ENCODE measurements at regions not wholly inside any gene's neighbourhood (a gene's known extent, or its start where the extent isn't known, plus 50 kb on each side); places are given as distances from the start of the nearest gene placed in this dataset.

DNA sequence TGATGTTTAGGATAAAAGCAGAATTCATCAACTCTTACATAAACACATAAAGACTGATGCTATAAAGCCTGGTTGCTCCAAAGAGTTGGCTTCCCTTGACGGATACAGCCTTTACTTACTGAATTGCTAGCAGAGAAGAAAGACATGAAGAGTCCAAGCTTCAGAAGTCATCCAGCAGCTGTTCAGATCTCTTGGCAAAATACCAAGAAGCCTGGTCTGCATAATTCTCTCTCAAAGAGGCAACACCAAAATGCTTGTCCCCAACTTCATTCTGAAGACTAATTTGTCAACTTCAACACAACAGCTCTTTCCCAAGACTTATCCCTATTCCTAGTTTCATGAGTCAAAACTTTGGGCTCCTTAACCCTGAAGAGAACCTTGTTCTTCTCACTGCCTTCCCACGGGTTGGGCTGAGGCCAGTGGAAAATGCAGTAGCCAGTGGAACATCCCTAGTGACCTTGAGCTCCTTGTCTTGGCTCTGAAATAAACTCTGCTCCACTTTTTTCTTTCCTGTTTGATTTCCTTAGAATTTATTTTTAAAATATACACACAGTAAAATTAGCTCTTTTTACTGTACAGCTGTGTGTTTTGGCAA is 119.2 kb upstream of the THBS1 start:
- no peak for ATAC-seq

DNA sequence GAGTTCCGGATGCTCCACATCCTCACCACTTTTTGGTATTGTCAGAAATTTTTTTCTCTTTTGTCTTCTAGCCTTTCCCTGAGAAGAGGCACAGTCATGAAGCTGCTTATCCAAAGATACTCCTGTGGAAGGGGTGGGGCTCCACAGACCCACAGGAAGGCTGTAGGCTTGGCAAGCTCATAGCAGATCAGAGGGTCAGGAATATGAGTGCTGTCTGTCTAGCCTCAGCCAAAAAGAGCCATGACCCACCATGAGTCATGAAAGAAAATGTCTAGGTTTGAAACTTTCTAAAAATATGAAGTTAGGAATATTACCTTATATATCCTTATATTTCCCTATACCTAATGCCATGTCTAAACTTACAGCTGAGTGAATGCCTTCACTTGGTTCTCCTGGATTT is 118.2 kb upstream of the THBS1 start:
- ATAC-seq = no peak

DNA sequence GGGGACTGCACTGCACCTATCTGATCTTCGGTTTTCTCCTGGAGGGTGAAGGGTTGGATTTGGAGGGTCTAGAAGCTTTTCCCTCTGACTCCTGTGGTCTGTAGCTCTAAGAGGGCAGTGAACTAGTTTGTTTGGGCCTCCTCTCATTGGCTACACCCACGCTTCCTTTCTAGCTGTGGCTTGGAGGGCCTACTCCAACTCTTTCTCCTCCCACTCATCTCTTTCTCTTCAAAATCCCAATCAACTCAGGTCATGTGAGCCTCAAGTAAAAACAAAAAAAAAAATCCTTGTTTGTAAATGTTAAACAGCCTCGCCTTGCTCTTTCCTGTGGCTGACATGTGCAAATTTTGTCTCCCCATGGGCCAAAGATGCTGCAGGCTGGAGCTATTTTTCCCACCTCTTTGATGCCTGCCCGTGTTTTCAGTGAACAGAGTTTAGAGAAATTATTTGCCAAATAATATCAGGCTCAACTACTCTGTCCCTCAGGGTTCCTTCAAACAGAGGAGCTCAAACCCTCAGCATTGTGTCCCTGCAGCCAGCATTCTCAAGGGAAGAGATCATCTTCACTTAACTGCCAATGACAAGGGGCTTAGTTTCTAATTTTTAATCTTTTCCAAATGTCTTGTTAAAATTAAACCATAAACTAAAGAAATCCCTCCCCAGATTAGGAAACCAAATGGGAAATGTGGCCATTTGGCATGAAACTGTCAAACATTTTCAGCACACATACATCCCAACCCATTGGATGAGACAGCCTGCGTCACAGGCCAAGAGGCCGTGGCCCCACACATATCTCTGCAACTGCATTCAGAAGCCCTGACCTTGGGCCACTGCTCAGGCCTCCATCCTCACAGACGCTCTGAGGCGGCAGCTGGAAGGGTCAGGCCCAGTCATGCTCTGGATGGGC is 114.8 kb upstream of the THBS1 start:
- no peak for ATAC-seq

DNA sequence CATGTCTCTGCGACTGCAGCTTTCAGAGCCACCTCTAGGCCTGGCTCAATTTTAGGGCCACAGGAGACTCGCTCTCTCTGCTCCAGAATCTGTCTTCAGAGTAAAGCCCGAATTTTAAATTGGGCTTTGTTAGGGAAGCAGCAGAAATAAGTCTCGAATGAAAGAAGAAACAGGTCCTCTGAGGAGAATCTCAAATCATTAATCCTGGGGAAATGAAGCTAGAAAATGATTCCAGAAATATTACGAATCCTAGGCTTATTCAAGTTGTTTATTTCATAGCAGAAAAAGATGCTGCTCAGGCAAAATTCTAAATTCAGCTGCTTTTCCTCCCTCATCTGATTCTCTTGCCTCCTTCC is 114.2 kb upstream of the THBS1 start:
- no peak for ATAC-seq

DNA sequence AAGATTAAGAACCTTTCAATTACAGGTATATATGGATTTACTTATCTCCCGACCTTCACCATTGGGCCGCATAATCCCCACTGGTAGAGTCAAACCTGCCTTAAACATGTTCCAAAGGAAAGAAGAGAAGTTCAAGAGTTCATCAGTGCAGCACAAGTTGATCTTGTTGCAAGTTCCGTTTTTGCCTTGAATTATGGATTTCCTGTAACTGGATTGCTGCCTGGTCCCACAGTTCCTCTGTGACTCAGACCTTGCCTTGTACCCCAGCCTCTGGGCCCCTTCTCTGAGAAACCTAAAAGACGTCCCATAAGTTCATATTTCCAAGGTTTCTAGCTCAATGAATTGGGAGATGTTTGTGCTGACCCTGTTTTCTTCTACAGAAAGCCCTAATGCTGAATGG is 112.5 kb upstream of the THBS1 start:
- ATAC-seq = no peak

DNA sequence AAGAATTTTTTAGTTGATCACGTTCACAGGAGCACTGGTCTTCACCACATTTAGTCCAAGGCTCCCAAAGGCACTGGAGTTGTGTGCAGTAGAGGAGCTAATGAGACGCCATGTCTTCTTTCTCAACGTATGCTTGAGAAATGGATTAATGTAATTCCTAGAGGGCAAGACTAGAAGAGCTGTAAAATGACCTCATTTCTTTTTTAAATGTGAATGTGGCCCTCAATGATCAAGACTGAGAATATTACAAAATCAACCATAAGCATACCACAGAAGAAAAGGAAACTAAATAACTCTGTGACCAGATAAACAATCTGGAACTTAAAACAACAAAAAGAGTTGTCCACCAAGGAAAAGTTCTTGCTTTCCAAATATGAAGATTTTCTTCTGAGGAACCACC is 112.1 kb upstream of the THBS1 start:
- ATAC-seq = no peak

DNA sequence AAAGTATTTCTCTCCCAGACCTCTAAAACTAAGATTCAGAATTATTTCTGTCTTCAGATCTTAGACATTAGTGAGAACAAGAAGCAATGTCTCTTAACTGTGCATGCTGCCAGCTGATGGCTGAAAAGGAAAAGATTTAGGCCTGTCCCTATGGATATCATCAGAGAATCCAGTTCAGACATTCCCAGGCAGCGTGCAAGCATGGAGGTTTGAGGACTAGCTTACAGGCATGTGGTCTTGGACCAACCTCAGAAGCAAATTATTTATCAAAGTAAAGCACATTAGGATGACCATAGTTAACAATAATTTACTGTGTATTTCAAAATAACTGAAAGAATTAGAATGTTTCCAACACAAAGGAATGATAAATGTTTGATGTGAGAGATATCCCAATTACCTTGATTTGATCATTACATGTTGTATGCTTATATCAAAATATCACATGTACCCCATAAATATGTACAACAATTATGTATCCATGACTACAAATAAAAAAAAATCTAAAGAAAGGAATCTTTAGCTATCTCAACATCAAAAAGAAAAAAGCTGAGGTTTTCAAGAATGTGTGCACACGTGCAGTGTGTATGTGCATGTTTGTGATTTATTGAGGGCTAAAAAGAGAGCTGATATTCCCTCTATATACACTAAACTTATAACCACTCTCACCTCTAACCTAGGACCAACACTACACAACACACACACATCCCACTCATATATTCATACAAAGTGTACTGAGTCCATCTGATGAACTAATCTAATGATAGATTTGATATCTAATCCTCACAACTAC is 108.9 kb upstream of the THBS1 start:
- no peak for ATAC-seq

DNA sequence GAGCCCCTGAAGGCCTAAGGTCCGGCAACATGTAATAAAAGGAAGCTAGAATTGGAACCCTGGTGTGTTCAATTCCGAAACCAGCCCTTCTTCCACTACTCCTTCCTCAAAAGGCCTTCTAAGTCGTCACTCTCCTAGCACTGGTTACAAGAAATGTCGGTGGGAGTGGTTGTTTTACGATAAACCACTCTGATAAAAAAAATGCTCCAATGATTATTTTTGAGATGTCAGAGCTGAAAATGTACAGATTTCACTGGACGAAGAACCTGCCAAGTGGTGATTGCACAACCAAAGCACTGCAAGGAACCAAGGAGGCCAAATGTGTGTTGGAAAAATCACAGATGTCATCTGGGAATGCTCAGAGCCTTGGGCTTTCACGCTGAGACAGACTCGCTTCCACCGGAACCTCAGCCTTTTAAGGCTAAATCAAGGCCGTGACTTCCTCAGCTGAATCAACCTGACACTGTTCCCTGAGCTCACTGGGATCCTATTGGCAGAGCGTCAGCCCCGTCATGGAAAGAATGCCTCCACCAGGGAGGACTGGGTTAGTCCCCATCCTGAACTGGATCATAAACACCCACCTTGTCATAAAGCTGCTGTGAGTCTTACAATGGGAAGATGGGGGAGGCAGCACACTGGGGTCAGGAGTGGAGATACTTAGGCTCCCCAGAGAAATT is 108.1 kb upstream of the THBS1 start:
- ATAC-seq = peak; percentile 44

DNA sequence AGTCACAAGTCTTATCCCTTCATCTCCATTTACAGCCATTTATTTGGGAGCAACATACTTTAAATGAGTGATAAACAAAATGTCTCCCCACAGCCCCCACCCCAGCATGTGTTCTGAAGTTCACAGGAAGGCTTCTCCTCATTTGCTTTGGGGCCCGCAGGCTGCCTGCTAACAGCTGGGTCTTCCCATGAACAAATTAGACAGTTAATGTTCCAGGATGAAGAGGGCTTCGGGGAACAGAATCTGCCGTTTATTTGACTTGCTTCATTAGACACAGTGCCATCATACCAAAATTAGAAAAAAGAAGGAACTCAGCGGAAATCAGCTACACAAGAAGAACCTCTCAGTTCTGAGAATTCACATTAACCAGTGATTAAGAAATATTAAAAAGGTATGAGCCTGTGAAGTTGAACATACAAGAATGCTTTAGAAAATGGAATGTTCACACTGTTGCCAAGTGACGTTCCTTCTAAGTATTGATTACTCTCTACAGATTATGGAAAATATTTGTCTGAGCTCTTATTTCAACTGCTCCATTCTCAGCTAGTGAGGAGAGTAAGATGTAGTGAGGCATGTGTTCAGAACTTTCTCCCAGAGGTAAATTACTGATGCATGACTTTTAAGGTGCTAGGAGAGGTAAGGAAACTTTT is 107.5 kb upstream of the THBS1 start:
- no peak for ATAC-seq

DNA sequence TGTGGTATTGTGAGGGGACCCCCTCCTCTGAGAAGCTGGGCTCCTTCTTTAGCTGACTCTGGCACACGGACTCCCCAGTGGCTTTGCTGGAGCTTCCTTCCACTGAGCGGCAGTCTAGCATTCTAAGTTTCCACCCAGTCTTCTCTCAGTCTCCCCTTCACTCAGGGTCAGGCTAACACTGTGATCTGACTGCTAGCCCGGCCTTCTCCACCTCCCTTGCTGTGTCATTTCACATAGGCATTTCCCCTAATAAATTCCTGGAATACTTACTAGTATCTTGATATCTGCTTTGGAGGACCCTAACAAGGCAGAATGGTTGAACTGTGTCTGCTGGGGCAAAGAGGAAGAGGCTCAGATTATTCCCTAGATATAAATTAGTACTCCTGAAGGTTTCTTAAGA is 106.2 kb upstream of the THBS1 start:
- no peak for ATAC-seq

DNA sequence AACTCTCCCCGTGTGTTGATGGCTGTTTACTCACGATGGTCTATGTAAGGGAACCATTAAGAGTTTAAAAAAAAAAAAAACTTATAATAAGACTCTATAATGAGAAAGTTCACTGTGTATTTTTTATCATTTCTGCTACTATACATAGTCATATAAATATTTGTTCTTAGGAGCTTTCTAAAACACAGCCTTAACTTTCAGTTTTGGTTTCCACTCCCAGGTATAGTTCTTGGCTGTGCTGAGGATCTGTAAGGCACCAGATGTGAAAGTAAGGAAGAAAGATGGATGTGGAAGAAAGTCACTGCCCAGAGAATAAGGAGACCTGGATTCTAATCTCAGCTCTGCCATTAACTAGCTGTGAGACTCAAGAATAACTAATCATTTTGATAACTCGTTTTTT is 101.9 kb upstream of the THBS1 start:
- no peak for ATAC-seq

DNA sequence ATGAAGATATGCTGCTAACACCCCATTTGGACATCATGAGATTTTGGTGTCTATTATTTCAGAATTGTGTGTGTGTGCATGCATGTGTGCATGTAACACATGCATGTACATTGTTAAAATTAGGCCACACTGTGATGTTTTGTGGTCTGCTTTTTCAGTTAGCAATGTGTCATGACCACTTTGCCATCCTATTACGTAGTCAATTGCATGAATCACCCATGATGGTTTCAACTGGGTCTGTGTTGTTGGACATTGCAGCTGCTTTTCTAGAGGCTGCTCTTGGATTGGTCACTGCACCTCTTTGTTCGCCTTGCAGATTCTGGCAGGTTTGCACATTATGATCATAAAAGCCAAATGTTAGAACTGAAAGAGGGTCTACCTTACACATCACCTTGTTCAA is 101.0 kb upstream of the THBS1 start:
- ATAC-seq = no peak

DNA sequence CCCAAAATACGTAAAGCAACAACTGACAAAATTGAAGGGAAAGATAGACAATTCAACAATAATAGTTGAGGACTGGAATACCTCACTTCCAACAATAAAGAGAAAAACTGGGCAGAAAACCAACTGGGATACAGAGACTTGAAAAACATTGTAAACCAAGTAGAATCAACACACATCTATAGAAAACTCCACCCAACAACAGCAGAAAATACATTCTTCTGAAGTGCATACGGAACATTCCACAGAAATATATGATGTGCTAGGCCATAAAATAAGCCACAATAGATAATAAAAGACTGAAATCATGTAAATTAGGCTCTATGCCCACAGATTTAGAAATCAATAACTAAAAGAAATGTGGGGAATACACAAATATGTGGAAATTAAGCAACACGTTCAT is 98.4 kb upstream of the THBS1 start:
- no peak for ATAC-seq

DNA sequence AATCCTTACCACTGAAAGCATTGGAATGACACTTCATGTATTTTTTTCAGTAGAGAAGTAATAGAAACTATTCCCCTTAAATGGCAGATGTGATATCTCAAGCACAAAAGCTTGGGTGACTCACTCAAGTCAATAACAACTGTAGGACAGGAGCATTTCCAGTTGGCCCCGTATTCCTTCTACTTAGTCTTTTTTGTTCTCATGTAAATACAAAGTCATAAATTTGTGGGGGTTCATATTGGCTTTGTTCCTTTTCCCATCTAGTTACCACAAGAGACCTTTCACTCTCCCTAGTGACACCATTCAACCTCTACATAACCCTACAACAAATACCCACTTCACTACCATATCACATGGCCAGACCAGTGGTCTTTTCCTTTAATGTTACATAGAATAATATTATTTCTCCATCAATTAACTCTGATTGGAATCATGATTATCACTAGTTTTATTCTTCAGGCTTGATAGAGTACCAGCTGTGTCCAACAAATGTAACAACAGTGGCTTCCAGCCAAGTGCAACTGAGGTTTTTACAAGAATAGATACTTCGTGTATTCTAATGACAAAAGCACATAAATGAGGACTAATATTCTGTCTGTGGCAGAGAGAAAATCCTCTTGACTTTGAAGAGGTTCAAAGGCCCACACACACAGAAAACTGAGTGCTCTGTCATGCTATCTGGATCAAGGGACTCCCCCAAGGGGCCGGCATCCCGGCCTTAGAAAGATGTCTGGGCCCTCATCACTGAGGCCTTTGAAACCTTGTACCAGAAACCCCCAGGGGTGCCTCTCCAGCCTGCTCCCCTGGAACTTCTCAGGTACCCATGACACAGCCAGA is 94.0 kb upstream of the THBS1 start:
- ATAC-seq = no peak

DNA sequence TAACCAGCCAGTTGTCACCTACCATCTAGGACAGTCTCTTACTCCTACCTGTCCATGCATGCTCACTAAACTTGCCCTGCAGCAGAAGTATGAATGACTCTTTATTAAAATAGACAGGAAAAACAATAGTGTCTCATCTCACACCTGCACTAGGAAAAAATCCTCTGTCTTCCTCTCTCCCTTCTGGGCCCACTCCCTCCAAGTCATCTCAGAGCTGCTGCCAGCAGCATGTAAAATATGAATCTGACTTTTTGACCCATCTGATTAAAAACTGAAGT is 93.5 kb upstream of the THBS1 start:
- no peak for ATAC-seq

DNA sequence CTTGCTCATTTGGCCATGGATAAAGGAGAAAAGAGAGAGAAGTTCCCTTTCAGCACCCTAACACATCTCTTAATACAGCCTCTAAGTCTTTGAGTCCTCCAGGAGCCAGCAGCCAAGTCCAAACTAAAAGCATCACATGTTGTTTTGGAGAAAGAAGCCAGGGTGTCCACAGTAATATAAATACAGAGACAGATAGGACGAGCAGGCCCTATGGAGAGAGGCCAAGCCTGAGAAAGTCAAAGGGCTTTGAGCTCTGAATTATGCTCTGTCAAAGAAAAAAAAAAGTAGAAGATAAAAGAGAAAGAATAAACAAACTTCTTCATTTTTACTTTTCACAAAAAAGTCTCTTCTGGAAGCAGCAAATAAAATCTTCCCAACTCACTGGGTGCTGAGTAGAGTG is 92.4 kb upstream of the THBS1 start:
- ATAC-seq = no peak

DNA sequence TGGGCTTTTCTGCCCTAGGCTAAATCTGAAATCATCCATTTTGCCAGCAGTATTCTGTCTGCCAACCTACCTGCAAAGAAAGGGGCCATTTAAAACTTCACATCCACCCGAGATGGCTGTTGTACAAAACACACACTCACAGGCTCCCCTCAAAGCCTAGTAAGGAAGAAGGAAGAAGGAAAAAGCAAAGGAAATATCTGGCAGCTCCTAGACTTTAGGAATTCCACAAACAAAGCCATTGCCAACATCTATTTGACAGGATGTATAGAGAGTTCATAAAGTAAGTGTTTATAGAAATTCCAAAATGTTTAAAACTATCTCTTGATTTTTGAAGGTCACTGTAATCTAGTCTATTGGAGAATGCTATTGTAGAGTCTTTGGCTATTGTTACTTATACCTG is 91.9 kb upstream of the THBS1 start:
- no peak for ATAC-seq

DNA sequence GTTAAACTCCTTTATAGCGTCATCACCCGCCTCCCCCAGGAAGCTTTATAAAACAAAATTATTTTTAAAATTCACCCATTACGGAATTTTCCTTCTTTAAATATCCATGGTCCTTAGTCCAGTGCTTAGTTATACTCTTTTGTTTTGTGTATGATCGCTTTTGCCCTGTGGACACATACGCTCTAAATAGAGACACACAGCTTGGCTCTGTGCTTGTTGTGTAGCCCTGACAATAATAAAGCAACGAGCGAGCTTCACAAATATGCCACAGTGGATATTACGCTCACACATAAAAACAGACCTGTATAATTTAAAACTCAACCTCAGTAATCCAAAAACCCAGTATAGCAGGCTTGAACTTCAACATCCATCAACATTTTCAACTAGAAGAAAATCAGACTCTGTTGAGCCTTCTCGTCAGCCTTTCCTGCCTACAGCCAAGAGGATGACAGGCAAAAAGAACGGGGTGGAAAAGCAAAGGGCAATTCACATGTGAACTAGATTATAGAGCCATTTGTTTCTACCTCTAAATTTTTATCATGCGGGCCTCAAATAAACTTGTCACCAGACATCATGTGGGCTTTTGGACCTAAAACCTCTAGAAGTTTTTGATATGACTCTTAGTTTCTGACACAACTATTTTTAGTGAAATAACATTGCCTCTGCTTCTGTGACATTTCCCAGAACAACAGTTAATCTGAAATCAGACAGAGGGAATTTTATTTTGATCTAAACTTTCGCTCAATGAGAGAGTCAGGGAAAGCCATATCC is 89.6 kb upstream of the THBS1 start:
- ATAC-seq = no peak

DNA sequence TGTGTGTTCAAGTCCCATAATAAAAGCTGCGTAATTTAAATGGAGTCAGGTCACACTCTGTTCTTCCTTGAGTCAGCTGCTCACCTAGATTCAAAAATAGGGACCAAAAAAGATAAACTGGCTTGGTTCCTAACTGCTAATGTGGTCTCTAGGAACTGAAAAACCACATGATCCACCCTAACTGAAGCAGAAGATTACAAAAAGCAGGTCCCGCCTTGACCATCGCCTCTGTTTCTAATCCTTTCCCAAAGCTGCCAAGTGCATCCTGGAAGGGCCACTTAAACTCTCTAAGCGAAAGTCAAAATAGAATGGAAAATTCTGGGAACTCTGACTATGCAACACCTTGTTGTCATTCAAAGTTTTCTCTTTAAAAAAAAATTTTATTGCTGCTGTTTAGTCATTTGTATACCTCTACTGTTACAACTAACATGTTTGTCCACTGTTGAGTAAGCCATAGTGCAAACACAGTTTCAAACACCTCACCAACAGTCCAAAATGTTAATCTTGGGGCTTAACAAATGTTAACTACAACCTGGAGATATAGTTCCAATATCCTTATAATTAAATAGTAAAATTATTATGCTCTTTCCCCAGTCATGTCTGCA is 88.9 kb upstream of the THBS1 start:
- ATAC-seq = no peak

DNA sequence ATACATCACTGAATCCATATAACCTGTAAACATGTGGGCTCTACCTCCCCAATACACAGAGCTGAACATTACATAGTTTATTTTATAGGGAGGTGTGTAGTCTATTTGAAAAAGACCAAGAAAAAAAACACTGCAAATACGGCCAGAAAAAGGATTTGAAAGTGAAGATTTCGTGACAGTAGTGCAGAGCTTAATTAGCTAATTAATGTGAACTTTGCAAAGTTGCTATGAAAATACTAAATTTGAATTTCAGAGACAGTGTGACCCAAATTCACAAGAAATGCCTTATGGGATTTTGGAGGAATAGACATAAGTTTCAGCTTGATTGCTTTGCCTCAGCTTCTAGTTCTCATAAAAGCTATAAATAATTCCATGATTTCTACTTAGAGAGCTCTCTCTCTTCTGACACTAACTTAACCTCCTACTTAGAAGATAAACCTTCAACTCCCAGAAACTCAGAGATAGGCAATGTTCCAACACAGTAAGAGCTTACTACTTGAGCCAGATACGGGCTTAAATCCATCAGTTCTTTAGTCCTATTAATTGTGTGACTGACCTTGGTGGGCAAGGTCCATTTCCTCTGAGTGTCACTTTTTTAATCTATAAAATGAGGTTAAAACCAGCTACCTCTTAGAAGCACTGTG is 87.3 kb upstream of the THBS1 start:
- no peak for ATAC-seq
